ENCODE measurements at regions not wholly inside any gene's neighbourhood (a gene's known extent, or its start where the extent isn't known, plus 50 kb on each side); places are given as distances from the start of the nearest gene placed in this dataset.

- Histone ChIP-seq H3K9me3 (no peaks in the 10 kb centered on the region), H3K27ac (ENCODE audit: low read depth in 2 of 2, low read length in 1 of 2) (no peak overlapping the region), H4K20me1 (ENCODE audit: insufficient read depth) (no peaks in the 10 kb centered on the region), H3K9ac (no peak overlapping the region), H3K4me1 (ENCODE audit: control insufficient read depth in 1 of 2, insufficient read depth in 2 of 2, low read depth in 1 of 2, low read length in 1 of 2) (no peaks in the 10 kb centered on the region), H3K79me2 (ENCODE audit: insufficient read depth) (no peaks in the 10 kb centered on the region), H3K36me3 (replicated peaks in 1 of 2; ENCODE audit: control insufficient read depth in 1 of 2, insufficient read depth in 2 of 2, low read length in 1 of 2) (no peaks in the 10 kb centered on the region), H3K4me3 (ENCODE audit: low read depth in 2 of 2, low read length in 1 of 2) (no peak overlapping the region), H3K27me3 (ENCODE audit: insufficient read depth) (no peaks in the 10 kb centered on the region), H3K4me2 (no peak overlapping the region), H3F3A (replicated peaks; ENCODE audit: insufficient read depth) (no peaks in the 10 kb centered on the region), H2AFZ (ENCODE audit: low read depth) (no peak overlapping the region), H3K9me2 (no peaks in the 10 kb centered on the region)
- WGBS (ENCODE audit: low lambda C conversion rate), result 34% methylated on average over 2 of the region's 2 CpGs
- no peak for TF ChIP-seq FOXM1 (IDR thresholded peaks at IDR 0.05; ENCODE audit: low read depth)
- no peak for TF ChIP-seq NFIC (IDR thresholded peaks at IDR 0.05; ENCODE audit: borderline replicate concordance)
- no peak for TF ChIP-seq TEAD4 (IDR thresholded peaks at IDR 0.05; ENCODE audit: borderline replicate concordance, insufficient read depth)
- no peak for TF ChIP-seq FOSL2 (IDR thresholded peaks at IDR 0.05; ENCODE audit: borderline replicate concordance, low read depth)
- TF ChIP-seq RXRA (IDR thresholded peaks at IDR 0.05; ENCODE audit: borderline replicate concordance, low read depth), result no peak
- no peak for TF ChIP-seq PBX3 (IDR thresholded peaks at IDR 0.05)
- TF ChIP-seq FOXJ3 (CRISPR knock-in tag; IDR thresholded peaks at IDR 0.05), result no peak
- TF ChIP-seq NRF1 (IDR thresholded peaks at IDR 0.05; ENCODE audit: low read depth, low read length), result no peak
- no peak for TF ChIP-seq GATA2 (CRISPR knock-in tag; IDR thresholded peaks at IDR 0.05)
- DNase-seq, result no peak
- ChIA-PET CTCF (no interaction called here), POLR2A (no interaction called here)
These were observed 85.1 kb upstream of the AP1S2 start for GRCh38 chrX:15939737-15940136.

- Histone ChIP-seq H3K4me1 (ENCODE audit: control insufficient read depth in 1 of 2, insufficient read depth in 2 of 2, low read depth in 1 of 2, low read length in 1 of 2) (no peaks in the 10 kb centered on the region), H3K27ac (ENCODE audit: low read depth in 2 of 2, low read length in 1 of 2) (no peak overlapping the region), H3K9ac (no peak overlapping the region), H4K20me1 (ENCODE audit: insufficient read depth) (no peaks in the 10 kb centered on the region), H3K36me3 (replicated peaks in 1 of 2; ENCODE audit: control insufficient read depth in 1 of 2, insufficient read depth in 2 of 2, low read length in 1 of 2) (no peaks in the 10 kb centered on the region), H3K27me3 (ENCODE audit: insufficient read depth) (no peaks in the 10 kb centered on the region), H3K9me2 (no peaks in the 10 kb centered on the region), H3F3A (replicated peaks; ENCODE audit: insufficient read depth) (no peaks in the 10 kb centered on the region), H3K79me2 (ENCODE audit: insufficient read depth) (no peaks in the 10 kb centered on the region), H3K9me3 (no peaks in the 10 kb centered on the region), H3K4me3 (ENCODE audit: low read depth in 2 of 2, low read length in 1 of 2) (no peak overlapping the region), H2AFZ (ENCODE audit: low read depth) (no peak overlapping the region), H3K4me2 (no peak overlapping the region)
- DNase-seq, result no peak
- WGBS (ENCODE audit: low lambda C conversion rate), result 44% methylated on average over 5 of the region's 6 CpGs
- no peak for TF ChIP-seq TCF12 (IDR thresholded peaks at IDR 0.05)
- no peak for TF ChIP-seq MEF2A (IDR thresholded peaks at IDR 0.05; ENCODE audit: borderline replicate concordance, low read depth)
- no peak for TF ChIP-seq CTCF (IDR thresholded peaks at IDR 0.05)
- TF ChIP-seq PBX3 (IDR thresholded peaks at IDR 0.05), result no peak
- TF ChIP-seq NRF1 (IDR thresholded peaks at IDR 0.05; ENCODE audit: low read depth, low read length), result no peak
- TF ChIP-seq ELF1 (IDR thresholded peaks at IDR 0.05), result no peak
- TF ChIP-seq IRF3 (IDR thresholded peaks at IDR 0.05; ENCODE audit: low read depth, low read length), result no peak
- TF ChIP-seq USF2 (IDR thresholded peaks at IDR 0.05; ENCODE audit: borderline replicate concordance, low read depth, low read length), result no peak
- no peak for TF ChIP-seq FOXJ3 (CRISPR knock-in tag; IDR thresholded peaks at IDR 0.05)
- TF ChIP-seq USF1 (IDR thresholded peaks at IDR 0.05; ENCODE audit: borderline replicate concordance, low read depth), result no peak
- no peak for TF ChIP-seq RAD21 (IDR thresholded peaks at IDR 0.05; ENCODE audit: low read length)
- no peak for TF ChIP-seq CHD2 (IDR thresholded peaks at IDR 0.05; ENCODE audit: low read length, partially characterized antibody)
- no peak for TF ChIP-seq EP300 (IDR thresholded peaks at IDR 0.05; ENCODE audit: borderline replicate concordance in 1 of 2, low read depth in 1 of 2, low read length in 1 of 2)
- ChIA-PET CTCF (no interaction called here), POLR2A (no interaction called here)
These were observed 83.5 kb upstream of the AP1S2 start for GRCh38 chrX:15938072-15938471.
